OCI-LY3 (cell line): ENCODE measurements at regions not wholly inside any gene's neighbourhood (a gene's known extent, or its start where the extent isn't known, plus 50 kb on each side); places are given as distances from the start of the nearest gene placed in this dataset.

Experiments
- CTCF ChIP-seq: fragments of 200-600, 300-600 bp; sonication (generic); IDR thresholded peaks from 2 replicates; pipeline ENCODE4 v1.5.1; 2014; ENCODE audit warnings: antibody characterized with exemption, low read length, low read depth
- EZH2phosphoT487 ChIP-seq: fragments of 200-600 bp; shearing (Covaris generic); IDR thresholded peaks from 2 replicates; pipeline ENCODE4 v1.6.1; 2018; ENCODE audit warnings: antibody characterized with exemption, mixed run types, low read depth

GRCh38 chr2:138306626-138307025 is 194.9 kb upstream of the SPOPL start:
- no peak for TF ChIP-seq CTCF
- TF ChIP-seq EZH2phosphoT487 = no peak
